ENCODE measurements at regions not wholly inside any gene's neighbourhood (a gene's known extent, or its start where the extent isn't known, plus 50 kb on each side); places are given as distances from the start of the nearest gene placed in this dataset.

- no peak overlapping the region for H2BK120ac ChIP-seq (replicated peaks; ENCODE audit: low read depth, low read length)
- H4K8ac ChIP-seq (ENCODE audit: extremely low read depth, insufficient read depth, low read length): no peak overlapping the region
- H3K9me3 ChIP-seq (ENCODE audit: insufficient read depth in 2 of 2, low read depth in 1 of 2, low read length in 1 of 2): no peaks in the 10 kb centered on the region
- H3K9ac ChIP-seq (replicated peaks in 1 of 4; ENCODE audit: extremely low read depth in 1 of 4, low read depth in 3 of 4, low read length in 3 of 4): peak overlapping the region in 1 of 4 experiments; percentile 8; a peak in 1 of 7 replicates
- no peaks in the 10 kb centered on the region for H3K79me1 ChIP-seq (ENCODE audit: low read depth, low read length)
- DNase-seq (ENCODE audit: low read depth in 1 of 2, low spot score in 2 of 2) (no peak), FAIRE-seq (no peak)
- no peak for TF ChIP-seq RNF2 (IDR thresholded peaks at IDR 0.05; ENCODE audit: borderline replicate concordance, low read depth, low read length, missing control alignments, poor library complexity, severe bottlenecking)
- TF ChIP-seq TAF7 (optimal IDR thresholded peaks at IDR 0.05; ENCODE audit: borderline replicate concordance, low read depth, low read length): no peak
- TF ChIP-seq KDM5A (IDR thresholded peaks at IDR 0.05; ENCODE audit: low read length): no peak
- TF ChIP-seq MAFK (IDR thresholded peaks at IDR 0.05; ENCODE audit: low read depth, low read length): no peak
- H3K18ac ChIP-seq (ENCODE audit: extremely low read depth, low read length): no peak overlapping the region
- no peak overlapping the region for H2AFZ ChIP-seq (ENCODE audit: low read length)
- H2BK5ac ChIP-seq (ENCODE audit: low read depth, low read length): peak overlapping the region; percentile 44; the same call in 1 of the 2 replicates
- H3K27ac ChIP-seq (ENCODE audit: low read depth, low read length): no peak overlapping the region
- H2BK20ac ChIP-seq (ENCODE audit: low read length): 0 out of 2 replicates have a peak overlapping the region, but pooled peaks have one; percentile 55
- peaks cover 0 to 4% of the 10 kb centered on the region in 2 experiments for H4K20me1 ChIP-seq (replicated peaks in 1 of 2; ENCODE audit: control insufficient read depth in 1 of 2, insufficient read depth in 2 of 2, low read length in 2 of 2)
- no peaks in the 10 kb centered on the region for H3K27me3 ChIP-seq (replicated peaks in 1 of 4; ENCODE audit: control insufficient read depth in 3 of 4, extremely low read depth in 1 of 4, insufficient read depth in 3 of 4, low read length in 3 of 4)
- WGBS, 2 experiments (ENCODE audit: extremely low coverage in 1 of 2, insufficient coverage in 1 of 2, insufficient read length in 1 of 2, insufficient replicate concordance in 2 of 2, low coverage in 1 of 2, low lambda C conversion rate in 2 of 2, missing lambda C conversion rate in 1 of 2): 91% methylated on average over 5 of the region's 5 CpGs; no CpG with 5 or more reads in 1 of the 2 experiments
- CTCF ChIA-PET (ENCODE audit: partially characterized antibody): interaction anchor here (1.0 kb wide), 1 partner anchor 256 kb away, joined by 4 read pairs; no protein-coding TSS in a partner anchor
- H3K4me2 ChIP-seq (ENCODE audit: insufficient read depth in 1 of 2, low read depth in 2 of 2, low read length in 2 of 2): no peak overlapping the region
- no peak overlapping the region for H3K4me3 ChIP-seq (ENCODE audit: extremely low read depth in 1 of 4, insufficient read depth in 2 of 4, low read depth in 3 of 4, low read length in 4 of 4)
- H2BK12ac ChIP-seq (ENCODE audit: low read depth, low read length): 0 out of 2 replicates have a peak overlapping the region, but pooled peaks have one; percentile 43
- peak overlapping the region; percentile 53 for H3K23ac ChIP-seq (ENCODE audit: insufficient read length)
- no peak overlapping the region for H4K91ac ChIP-seq (replicated peaks; ENCODE audit: insufficient read length, low read length)
- H3K56ac ChIP-seq (replicated peaks; ENCODE audit: insufficient read length, low read depth, low read length): no peak overlapping the region
- no peak overlapping the region for H4K5ac ChIP-seq (ENCODE audit: insufficient read length, low read depth, low read length)
- POLR2A ChIA-PET (ENCODE audit: partially characterized antibody): no interaction called here
- peak overlapping the region; percentile 95; the same call in 1 of the 2 replicates for H2BK15ac ChIP-seq (ENCODE audit: low read length)
- peaks cover 0 to 2% (median 0%) of the 10 kb centered on the region in 4 experiments; a peak in 1 of 7 replicates for H3K4me1 ChIP-seq (replicated peaks in 1 of 4; ENCODE audit: control insufficient read depth in 3 of 4, insufficient read depth in 4 of 4, low read length in 3 of 4)
- H3K79me2 ChIP-seq (ENCODE audit: control insufficient read depth in 1 of 2, insufficient read depth in 2 of 2, low read length in 2 of 2): no peaks in the 10 kb centered on the region
- H3K14ac ChIP-seq (ENCODE audit: insufficient read length): peak overlapping the region; percentile 40
- no peaks in the 10 kb centered on the region; the same call in 1 of the 2 replicates for H3K23me2 ChIP-seq (ENCODE audit: low read depth, low read length)
- H2AK5ac ChIP-seq (ENCODE audit: low read depth, low read length): peak overlapping the region; percentile 84
- no peaks in the 10 kb centered on the region for H3K36me3 ChIP-seq (ENCODE audit: control insufficient read depth in 2 of 4, insufficient read depth in 4 of 4, low read length in 3 of 4)
- H3K4ac ChIP-seq (replicated peaks; ENCODE audit: insufficient read length, low read depth, low read length): peak overlapping the region; percentile 61
These were observed 244.3 kb downstream of the GADD45G start for GRCh38 chr9:89849096-89849495.

All from H1 (cell line).